ENCODE measurements at regions not wholly inside any gene's neighbourhood (a gene's known extent, or its start where the extent isn't known, plus 50 kb on each side); places are given as distances from the start of the nearest gene placed in this dataset.

GRCh38 chr4:15345134-15345533 lies 82.7 kb upstream of the C1QTNF7 start:
- TF ChIP-seq CTCF (IDR thresholded peaks at IDR 0.05) (no peak), POLR2A (IDR thresholded peaks at IDR 0.05) (no peak)

Data from body of pancreas (tissue), 4 donors.